ENCODE measurements at regions not wholly inside any gene's neighbourhood (a gene's known extent, or its start where the extent isn't known, plus 50 kb on each side); places are given as distances from the start of the nearest gene placed in this dataset.
"Not testable (repeated sequence)": the region's sequence is repeated elsewhere in the genome, so short reads cannot be mapped to it uniquely, and the experiment has no call there.

- no peak for DNase-seq (ENCODE audit: low spot score)
These were observed 103.7 kb downstream of the SLC17A6 start for GRCh38 chr11:22441831-22442230.

GRCh38 chr11:22435582-22435981 is 97.4 kb downstream of the SLC17A6 start:
- not testable (repeated sequence) for DNase-seq (ENCODE audit: low spot score)

GRCh38 chr11:22433517-22433916 is 95.3 kb downstream of the SLC17A6 start:
- no peak for DNase-seq (ENCODE audit: low spot score)

GRCh38 chr11:22433094-22433455 is 94.9 kb downstream of the SLC17A6 start:
- DNase-seq (ENCODE audit: low spot score) = peak; percentile 56

- peak; percentile 1 for DNase-seq (ENCODE audit: low spot score)
These were observed 94.3 kb downstream of the SLC17A6 start for GRCh38 chr11:22432291-22433093.

GRCh38 chr11:22431106-22431505 is 92.9 kb downstream of the SLC17A6 start:
- DNase-seq (ENCODE audit: low spot score) = no peak

- DNase-seq (ENCODE audit: low spot score) = no peak
These were observed 92.5 kb downstream of the SLC17A6 start for GRCh38 chr11:22430639-22431038.

GRCh38 chr11:22430141-22430541 is 92.0 kb downstream of the SLC17A6 start:
- DNase-seq (ENCODE audit: low spot score) = no peak

Data from kidney tubule cell (primary cell).